HS-27A (cell line): ENCODE measurements at regions not wholly inside any gene's neighbourhood (a gene's known extent, or its start where the extent isn't known, plus 50 kb on each side); places are given as distances from the start of the nearest gene placed in this dataset.
"Not testable (repeated sequence)": the region's sequence is repeated elsewhere in the genome, so short reads cannot be mapped to it uniquely, and the experiment has no call there.

Experiments used
- DNase-seq: peaks from one replicate; pipeline ENCODE4 v3.0.0-alpha.2; 2012; ENCODE audit warnings: low read depth, missing footprints

DNA sequence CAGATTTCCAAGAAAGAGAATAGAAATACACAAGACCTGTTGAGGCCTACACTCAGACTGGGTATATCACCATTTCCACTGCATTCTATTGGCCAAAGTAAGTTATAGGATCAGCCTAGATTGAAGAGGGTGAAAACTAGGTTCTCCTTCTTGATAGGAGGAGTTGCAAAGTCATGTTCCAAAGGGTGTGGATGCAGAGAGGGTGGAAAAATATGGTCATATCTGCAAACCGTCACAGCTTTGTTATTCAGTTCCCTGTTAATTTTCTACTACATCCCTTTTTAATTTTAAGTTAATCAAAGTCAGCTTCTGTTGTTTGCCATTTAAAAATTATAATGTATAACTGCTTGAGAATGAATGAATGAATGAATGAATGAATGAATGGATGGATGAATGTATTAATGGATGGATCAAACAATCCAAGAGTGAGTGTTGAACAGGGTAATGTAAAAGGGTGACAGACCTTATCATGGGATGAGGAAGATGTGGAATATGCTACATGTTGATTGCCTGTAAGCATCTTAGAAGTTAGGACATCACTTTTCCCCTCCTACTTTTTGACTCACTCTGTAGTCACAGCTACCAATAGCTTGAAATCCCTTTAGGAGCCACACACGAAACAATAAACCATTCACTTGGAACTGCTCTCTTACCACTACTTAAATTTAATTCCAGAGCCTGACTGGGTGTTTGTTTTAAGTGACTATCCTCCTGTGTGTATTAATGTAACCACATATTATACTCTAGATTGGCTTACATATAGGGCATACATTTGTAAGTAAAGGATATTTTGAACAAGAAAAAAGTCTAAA lies 121.5 kb downstream of the CCDC34 start:
- no peak for DNase-seq

DNA sequence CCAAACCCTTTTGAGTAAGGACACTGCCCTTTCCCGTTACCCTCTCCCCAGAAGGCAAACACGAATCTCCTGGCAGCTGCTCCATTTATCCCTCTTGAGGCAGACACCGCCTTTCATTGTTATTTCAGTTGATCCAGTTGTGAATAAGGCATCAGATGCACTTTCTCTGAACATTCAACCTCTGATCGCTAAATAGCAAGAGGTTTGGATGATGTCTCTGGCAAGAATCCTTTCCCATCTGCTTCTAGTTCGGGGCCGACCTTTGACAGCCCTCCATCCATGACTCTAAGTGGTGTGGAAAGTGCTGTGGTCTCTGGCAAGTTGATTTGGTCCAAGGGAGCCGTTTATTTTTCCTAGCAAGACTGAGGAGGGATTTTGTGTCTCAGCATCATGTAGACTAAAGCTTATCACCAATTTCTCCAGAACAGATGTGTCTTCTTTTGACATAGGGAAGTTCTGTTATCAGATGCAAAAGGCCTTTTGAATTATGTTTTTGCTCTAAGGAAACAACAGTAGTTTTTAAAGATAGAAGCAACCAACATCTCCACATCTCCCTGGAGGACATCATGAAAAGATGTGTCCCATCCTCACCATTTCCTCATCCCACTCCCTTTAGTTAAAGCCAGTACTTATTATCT lies 123.6 kb downstream of the CCDC34 start:
- no peak for DNase-seq

DNA sequence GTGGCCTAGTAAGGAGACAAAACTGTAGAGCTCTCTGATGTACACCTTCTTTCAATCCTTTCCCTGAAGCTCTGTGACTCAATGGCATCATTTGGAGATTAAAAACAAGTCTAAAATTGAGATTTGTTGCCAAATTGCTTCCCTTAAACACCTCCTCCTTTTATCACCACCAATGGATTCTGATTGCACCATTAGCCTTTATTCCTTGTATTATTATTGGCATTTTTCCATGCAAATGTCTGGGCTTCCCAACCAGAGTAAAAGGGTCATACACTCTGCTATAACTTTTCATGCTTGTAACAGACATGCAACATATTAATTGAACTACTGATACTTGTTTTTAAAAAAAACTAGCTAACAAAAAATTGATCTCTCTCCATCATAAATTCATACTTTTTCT lies 124.2 kb downstream of the CCDC34 start:
- no peak for DNase-seq

DNA sequence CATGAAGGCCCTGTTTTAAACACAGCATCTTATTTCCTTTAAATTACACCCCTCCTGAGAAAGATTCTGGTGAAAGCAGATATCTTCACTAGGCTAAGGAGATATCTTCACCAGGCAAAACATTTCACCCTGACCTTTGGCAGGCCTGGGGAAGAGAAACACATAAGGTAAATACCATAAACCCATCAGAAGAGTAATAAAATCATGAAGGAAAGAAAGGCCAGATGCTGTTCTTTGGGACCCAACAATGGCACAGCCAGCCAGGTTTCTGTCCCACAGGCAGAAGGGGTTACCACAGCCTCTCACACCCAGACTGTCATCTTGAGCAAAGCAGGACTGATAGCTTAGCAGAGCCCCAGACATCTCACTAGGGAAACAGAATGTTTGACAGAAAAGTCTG lies 125.4 kb downstream of the CCDC34 start:
- no peak for DNase-seq

DNA sequence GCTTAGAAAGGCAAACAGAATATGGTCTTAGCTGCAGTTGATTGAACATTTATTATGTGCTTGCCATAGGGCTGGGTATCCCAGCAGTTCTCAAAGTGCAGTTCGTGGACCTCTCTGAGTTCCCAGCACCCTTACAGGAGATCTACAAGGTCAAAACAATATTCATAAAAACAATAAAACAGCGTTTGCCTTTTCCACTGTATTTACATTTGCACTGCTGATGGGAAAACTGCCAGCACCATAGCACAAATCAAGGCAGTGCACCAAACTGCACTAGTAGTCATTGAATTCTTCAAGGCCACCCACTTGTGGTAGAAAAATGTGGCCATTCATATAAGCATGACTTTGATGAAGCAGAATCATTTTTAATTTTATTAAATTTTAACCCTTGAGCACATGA lies 128.1 kb downstream of the CCDC34 start:
- no peak for DNase-seq

DNA sequence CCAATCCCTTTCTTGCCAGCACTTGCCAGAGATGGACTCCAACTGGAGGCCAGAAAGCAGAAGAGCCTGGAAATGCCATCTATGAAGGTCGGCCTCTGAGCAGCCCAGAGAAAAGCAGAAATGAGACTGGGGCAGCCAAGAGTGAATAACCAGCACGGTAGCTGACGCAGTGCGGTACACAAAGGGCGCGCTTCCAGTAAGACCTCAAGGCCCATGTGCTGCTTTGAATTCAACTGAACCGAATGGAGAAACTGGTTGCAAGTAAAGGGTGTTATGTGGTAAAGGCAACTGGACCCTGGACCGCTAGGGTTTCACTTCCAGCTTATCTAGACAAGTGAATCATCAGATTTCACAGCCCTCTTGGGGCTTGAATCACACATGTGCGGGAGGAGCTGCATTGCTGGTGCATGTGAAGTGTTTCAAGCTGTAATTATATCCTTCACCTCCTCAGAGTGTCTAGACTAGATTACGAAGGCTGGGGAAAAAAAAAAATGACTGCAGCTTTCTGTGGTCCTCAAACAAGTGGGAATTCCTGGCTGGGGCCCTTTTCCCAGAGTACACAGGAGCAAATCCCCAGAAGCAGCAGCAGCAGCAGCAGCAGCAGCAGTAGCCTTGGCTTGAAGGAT lies 128.9 kb downstream of the CCDC34 start:
- DNase-seq: peak; percentile 94

DNA sequence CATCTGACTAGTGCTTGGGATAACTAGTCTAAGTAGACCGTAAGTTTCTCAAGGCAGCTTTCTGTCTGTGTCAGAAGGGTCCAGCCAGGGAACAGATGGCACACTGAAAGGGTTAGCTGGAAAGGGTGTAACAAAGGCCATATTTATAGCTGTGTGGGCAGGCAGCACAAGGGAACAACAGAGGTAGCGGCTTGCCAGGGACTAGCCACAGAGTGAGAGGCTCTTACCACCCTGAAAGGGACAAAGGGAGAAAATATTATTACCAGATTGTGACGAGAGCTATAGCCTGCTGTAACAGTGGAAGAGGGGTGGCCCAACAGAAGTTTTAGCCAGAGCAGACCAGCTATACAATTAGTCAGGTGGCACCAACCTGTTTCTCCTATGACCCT lies 129.4 kb downstream of the CCDC34 start:
- DNase-seq: no peak

DNA sequence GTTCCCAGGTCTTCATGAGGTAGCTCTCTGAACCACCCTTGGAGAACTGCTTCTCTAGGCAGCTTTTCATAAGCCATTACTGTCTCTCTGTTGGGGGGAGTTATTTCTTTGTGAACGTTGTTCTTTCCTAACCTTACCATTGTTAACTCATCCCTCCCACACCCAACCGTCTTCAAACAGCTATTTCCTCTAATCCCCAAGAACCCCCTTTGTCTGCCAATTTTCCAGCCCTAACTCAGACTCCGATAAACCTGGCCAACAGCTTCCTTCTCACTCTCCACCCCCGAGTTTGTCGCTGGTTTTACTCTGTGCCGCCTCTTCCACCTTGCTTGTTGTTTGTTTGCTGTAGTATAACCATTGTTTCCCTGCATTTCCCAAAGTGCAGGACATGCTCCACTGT lies 131.5 kb downstream of the CCDC34 start:
- DNase-seq: no peak

DNA sequence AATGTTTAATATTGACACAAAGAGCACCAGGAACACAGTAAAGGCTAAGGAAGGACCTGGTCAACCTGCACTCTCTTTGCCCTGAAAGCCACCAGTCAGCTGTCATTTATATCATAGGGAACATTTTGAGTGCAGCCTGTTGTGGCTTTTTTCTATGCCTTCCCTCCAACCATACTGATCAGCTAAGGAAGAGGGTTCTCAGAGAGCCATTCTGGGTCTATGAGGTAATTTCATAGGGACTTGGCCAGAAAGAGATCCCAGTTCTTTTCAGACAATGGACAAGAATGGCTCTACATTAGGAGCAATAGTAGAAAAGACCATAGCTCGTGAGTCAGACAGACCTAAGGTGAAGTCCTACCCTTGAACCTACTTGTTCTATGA lies 132.8 kb downstream of the CCDC34 start:
- DNase-seq: no peak

DNA sequence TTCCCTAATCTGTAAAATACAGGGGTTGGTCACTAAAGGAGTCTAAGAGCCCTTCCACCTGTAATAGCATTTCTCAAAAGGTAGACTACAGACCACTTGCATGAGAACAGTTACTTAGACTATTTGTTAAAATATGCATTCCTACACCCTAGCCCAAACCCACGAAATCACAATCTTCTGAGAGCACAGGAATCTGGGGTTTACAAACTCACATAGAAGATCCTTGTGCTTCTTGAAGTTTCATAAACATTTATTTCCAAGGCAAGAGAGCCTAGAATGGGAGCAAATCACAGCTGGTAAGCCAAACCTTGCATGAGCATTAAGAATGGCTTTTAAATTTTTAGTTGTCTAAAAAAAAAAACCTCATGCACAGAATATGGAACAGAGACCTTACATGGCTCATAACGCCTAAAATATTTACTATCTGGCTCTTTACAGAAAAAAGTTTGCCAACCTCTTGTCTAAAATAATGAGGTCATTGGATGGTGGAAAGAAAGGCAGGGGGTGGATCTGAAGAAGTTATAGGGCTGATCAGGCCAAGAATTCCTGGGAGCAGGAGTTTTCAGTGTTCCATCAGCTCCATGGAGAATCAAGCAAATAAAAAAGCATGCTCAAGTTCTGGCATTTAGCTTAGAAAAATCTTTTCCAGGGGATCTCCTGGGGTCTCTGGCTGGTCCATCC lies 133.4 kb downstream of the CCDC34 start:
- DNase-seq: no peak

DNA sequence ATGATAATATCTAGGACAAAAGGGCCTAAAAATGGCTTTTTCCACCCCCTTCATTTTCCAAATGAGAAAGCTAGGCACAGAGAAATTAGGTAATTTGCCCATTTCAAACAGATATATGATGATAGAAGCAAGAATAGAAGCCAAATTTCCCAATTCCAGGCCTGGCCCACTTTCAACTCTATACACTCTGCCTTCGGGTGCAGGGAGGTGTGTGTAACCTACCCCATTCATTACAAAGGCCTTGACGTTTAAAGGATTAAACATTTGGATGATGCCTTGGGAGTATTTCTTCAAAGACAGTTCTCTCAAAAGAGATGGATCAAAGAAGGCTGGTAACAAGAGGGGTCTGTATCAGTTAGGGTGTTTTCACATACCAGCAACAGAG lies 134.1 kb downstream of the CCDC34 start:
- no peak for DNase-seq

DNA sequence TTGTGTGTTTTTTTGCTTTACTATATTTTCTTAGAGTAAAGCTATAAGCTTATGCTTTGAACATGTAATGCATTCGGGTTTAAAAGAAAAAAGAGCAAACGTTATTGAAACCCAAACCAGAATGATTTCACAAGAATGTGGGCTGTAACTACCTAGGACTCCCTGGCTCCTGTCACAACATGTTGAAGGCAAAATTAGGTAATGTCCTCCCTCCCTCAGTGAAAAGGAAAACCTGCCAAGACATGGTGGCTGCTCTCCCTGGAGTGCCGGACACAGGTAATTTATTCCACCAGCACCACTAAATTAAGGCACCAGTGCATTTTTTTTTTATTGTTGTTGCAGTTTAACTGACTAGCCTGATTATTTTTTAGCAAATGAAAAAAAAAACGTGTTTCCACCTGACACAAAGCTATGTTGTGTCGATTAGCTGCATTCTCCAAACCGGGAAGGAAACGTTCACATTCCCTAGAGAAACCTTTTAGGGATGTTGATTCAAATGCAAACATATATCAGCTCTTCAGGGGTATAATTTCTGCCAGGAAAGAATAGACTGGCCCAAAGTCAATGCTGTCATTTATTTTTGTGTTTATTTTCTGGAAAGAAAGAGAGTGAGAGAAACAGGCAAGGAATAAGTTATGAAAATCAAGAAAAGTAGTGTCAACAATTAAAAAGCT lies 134.6 kb downstream of the CCDC34 start:
- no peak for DNase-seq

DNA sequence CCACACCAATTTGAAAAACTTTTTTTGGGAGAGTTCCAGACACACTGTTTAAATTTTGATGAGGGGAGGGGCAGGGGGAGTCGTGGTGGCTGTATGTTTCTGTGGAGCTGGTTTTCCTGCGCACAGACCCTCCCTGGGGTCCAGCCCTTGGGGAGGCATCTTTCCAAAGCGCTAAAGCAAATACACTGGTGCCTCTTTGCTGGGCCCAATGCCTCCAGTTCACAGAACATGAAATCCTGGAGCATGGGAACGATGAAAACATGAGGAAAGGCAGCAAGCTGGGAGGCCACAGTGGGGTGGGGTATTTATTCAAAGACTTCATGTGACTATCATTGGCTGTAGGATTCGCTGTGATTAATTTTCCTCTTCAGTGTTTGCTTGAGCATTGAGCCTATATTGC lies 135.3 kb downstream of the CCDC34 start:
- DNase-seq: no peak

DNA sequence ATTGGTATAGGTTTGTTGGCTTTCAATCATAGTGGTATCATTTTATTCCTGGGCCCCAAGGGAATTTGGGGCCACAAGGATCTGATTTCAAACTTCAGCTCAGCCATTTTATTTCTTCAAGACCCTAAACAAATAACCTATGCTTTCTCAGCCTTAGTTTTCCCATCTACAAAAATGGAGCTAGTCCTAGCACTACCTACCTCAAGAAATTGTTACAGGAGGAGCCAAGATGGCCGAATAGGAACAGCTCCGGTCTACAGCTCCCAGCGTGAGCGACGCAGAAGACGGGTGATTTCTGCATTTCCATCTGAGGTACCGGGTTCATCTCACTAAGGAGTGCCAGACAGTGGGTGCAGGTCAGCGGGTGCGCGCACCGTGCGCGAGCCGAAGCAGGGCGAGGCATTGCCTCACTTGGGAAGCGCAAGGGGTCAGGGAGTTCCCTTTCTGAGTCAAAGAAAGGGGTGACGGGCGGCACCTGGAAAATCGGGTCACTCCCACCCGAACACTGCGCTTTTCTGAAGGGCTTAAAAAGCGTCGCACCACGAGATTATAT lies 143.5 kb downstream of the CCDC34 start:
- DNase-seq: not testable (repeated sequence)

DNA sequence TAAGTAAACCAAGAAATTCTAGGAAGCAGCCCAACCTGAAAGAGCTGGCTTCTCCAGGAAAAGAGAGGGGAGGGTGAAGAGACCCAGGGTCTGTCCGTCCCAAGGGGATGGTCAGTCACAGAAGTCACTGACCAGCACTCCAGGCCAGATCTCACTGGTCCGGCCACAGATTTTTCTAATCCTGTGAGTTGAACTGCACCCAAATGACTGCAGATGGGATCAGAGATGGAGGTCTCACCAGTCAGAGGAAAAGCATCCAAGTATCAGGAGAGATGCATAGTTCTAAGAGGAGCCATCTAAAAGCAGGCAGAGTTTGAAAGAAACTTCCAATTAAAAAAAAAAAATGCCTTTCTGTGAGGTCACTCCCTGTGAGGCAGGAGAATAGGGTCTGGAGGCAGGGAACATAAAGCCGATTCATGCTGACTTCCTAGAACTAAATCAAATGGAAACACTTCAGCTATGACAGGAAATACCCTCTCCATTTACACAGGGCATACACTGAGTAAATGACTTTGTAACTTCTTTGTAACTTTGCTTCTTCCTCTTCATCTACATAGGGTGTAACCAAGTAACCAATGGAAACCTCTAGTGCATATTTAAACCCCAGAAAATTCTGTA lies 144.5 kb downstream of the CCDC34 start:
- DNase-seq: peak; percentile 88

DNA sequence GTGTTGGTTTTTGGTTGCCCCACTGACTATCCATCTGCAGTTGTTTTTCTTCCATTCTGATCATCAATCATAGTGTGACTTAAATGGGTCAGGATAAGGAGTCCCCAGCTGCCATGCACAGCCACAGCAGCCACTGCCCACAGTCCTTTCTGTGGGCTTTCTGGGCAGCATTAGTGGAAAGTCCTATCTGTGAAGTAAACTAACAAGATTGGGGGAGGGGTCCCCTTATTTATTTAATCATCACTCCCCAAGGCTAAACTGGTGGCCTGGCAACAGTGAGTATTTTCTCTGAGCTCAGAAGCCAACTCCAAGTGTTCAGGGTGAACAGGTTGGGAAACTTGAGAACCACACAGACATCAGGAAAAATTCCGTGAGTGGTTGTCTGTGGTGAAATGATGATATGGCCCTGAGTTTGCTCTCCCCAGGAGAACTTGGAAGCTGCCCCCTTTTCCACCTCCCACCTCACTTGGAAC lies 145.0 kb downstream of the CCDC34 start:
- DNase-seq: no peak

DNA sequence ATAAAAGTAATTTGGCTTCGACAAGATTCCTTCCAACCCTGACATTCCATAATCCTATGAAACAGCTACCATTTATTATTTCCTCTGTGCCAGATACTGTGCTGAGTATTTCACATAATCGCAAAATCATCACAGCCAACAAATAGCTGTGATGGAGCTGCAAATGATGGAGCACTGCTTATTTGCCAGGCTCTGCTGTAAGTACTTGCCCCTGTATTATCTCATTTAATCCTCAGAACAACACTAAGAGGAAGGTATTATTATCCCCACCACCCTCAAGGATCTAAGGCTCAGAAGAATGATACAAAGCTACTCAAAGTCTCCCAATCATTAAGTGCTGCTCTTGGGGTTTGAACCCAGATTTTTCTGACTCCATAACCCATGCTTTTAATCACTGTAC lies 145.5 kb downstream of the CCDC34 start:
- no peak for DNase-seq

DNA sequence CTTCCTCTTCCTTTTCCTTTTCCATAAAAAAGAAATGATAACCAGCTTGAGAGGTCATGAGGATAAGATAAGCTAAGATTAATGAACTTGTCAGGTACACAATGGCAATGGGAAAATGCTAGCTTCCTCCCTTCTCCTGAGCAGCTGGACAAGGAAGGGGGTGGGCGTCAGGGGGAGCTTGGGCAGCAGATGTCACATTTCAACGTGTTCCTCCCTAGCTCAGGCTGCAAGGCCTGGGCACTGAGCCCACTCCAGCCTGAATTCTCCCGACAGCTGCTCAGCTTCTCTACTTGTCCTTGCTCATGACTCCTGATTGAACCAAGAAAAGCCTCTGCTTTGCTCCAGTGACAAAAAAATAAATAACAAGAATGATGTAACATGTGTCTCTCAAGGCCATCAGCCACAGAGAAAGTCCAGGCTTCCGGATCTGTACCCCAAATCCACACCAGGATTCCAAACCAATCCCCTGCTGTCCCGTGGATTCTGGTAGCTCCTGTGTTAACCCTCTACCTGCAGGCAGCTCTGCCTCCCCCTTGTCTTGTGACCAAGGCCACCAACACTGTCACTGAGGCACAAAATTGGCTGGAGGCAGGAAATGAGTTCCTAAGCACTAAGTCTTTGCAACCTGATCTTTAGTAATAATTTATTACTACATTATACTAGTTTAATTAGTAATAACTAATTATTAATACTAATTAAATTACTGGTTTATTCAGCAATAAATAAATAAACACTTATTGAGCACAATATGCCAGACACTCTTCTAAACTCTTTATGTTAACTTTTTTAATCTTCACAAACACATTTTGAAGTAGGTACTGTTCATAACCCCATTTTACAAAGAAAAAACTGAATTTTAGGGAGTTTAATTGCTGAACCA lies 146.5 kb downstream of the CCDC34 start:
- no peak for DNase-seq

DNA sequence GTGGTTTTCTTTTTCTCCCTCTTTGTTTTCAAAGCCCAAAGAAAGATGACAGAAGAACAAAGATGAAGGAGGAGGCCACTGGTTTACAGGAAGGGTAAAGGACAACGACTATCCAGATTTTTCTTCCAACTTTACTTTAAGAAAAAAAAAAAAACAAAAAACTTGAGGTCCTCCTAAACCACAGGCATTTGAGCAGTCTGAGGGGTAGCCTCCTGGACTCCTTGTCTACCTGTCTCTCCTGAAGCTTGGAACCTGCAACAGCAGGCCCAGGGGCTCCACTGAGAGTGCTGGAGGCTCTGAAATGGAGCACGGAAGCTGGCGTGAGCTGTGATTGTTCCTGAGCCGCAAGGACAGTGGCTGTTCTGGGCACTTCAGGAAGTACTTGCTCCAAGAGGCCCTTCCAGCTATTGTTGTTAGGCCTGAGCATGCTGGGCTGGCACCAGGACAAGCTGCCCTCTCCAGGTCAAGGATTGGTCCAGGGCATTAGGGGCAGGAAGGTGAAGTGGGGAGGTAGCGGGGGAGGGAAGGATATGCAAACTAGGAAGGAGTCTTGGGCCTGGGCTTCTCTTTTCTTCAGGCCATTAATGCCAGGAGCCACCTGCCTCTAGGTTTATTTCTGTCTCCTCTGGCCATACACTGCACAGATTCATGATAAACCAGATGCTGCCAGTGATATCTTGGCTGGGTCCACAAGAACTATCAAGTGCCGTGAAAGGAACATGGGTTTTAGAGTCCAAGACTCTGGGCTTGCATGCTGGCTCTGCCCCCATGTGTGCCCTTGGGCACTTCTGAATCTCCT lies 147.3 kb downstream of the CCDC34 start:
- no peak for DNase-seq

DNA sequence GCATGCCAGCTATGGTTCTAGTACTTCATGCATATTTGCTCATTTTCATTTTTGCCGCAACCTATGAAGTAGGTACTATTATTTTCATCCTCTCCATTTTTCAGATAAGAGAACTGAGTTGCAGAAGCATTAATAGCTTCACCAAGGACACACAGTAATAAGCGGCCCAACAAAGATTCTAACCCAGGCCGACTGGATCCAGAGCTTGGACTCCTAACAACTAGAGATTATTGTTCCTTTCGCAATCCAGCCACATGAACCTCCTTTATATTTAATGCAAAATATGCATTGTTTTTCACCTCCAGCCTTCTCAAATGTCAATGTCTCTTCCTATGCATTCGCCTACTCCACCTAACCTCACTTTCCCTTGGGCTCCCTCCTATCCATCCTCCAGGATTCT lies 148.3 kb downstream of the CCDC34 start:
- no peak for DNase-seq
